Lower leg skin (tissue), 4 donors: ENCODE measurements at regions not wholly inside any gene's neighbourhood (a gene's known extent, or its start where the extent isn't known, plus 50 kb on each side); places are given as distances from the start of the nearest gene placed in this dataset.

ENCODE experiments used
- DNase-seq, 2 donors: peaks; one replicate each; pipeline ENCODE4 v3.0.0-alpha.2; 2019; ENCODE audit warnings: low spot score in 2 of 2
- H3K4me3 ChIP-seq: fragments of 200-600 bp; sonication (generic); 2 replicates; pipeline ENCODE4 v1.5.1; 2017; ENCODE audit warnings: mild to moderate bottlenecking, low read depth; ENCODE audit not compliant: poor library complexity, severe bottlenecking
- CTCF ChIP-seq, 3 donors: fragments of 450-650 bp; IDR thresholded peaks; one replicate each; pipeline ENCODE4 v1.5.1; 2016; ENCODE audit warnings: antibody characterized with exemption in 3 of 3, mild to moderate bottlenecking in 3 of 3, moderate library complexity in 2 of 3
- POLR2A ChIP-seq, 2 donors: fragments of 450-650 bp; IDR thresholded peaks; one replicate each; pipeline ENCODE4 v1.6.1; 2016 to 2017; ENCODE audit warnings: antibody characterized with exemption in 2 of 2, mild to moderate bottlenecking in 1 of 2, moderate library complexity in 1 of 2
- WGBS, 2 donors: methylation state at CpG; one replicate each; pipeline ENCODE4 v1.1.5; 2018; 5-methylcytosine and 5-hydroxymethylcytosine counted together
- intact Hi-C: fragments of 100-400 bp; cut with DNase I; formaldehyde crosslinking; loops from one replicate; pipeline ENCODE4 v1.15.0; 2023; ENCODE audit warnings: low total_unique reads

GRCh38 chr22:48434156-48434867, 1393.4 kb downstream of the BRD1 start:
- DNase-seq: no peak
- H3K4me3 ChIP-seq: no peak overlapping the region
- intact Hi-C loops: no loop called here
- no peak for TF ChIP-seq CTCF (IDR thresholded peaks at IDR 0.05)
- TF ChIP-seq POLR2A (IDR thresholded peaks at IDR 0.05): no peak
- 84% methylated on average over 14 to 16 of the region's 16 CpGs for WGBS, 2 donors

- DNase-seq: no peak
- 79% methylated on average over 7 to 11 of the region's 11 CpGs for WGBS, 2 donors
- intact Hi-C loops: no loop called here
- no peak overlapping the region for H3K4me3 ChIP-seq
- TF ChIP-seq CTCF (IDR thresholded peaks at IDR 0.05) (no peak), POLR2A (IDR thresholded peaks at IDR 0.05) (no peak)
Measured at GRCh38 chr22:48433647-48434046, 1394.0 kb downstream of the BRD1 start.

- WGBS, 2 donors: 83 to 85% methylated on average over 15 of the region's 15 CpGs
- H3K4me3 ChIP-seq: no peak overlapping the region
- TF ChIP-seq POLR2A (IDR thresholded peaks at IDR 0.05) (no peak), CTCF (IDR thresholded peaks at IDR 0.05) (no peak)
- no peak for DNase-seq
- intact Hi-C loops: no loop called here
Measured at GRCh38 chr22:48432781-48433518, 1394.7 kb downstream of the BRD1 start.

- no peak for DNase-seq
- intact Hi-C loops: no loop called here
- TF ChIP-seq POLR2A (IDR thresholded peaks at IDR 0.05) (no peak), CTCF (IDR thresholded peaks at IDR 0.05) (no peak)
- 72 to 81% methylated on average over 20 of the region's 20 CpGs for WGBS, 2 donors
- H3K4me3 ChIP-seq: no peak overlapping the region
Measured at GRCh38 chr22:48431536-48432315, 1395.9 kb downstream of the BRD1 start.

GRCh38 chr22:48431014-48431413, 1396.7 kb downstream of the BRD1 start:
- no peak for DNase-seq
- intact Hi-C loops: no loop called here
- no peak for TF ChIP-seq CTCF (IDR thresholded peaks at IDR 0.05)
- H3K4me3 ChIP-seq: no peak overlapping the region
- WGBS, 2 donors: 55 to 58% methylated on average over 10 of the region's 10 CpGs
